Loucy (cell line): ENCODE measurements at regions not wholly inside any gene's neighbourhood (a gene's known extent, or its start where the extent isn't known, plus 50 kb on each side); places are given as distances from the start of the nearest gene placed in this dataset.

Experiments
- H2AFZ ChIP-seq: fragments of 200-600 bp; sonication (generic); 2 replicates; pipeline ENCODE4 v1.6.0; 2016; ENCODE audit warnings: antibody characterized with exemption, mild to moderate bottlenecking, low read length, moderate library complexity
- H3F3A ChIP-seq: fragments of 200-600 bp; 2 replicates; pipeline ENCODE4 v1.6.0; 2016; ENCODE audit warnings: antibody characterized with exemption, low read depth, mild to moderate bottlenecking
- H3K27me3 ChIP-seq: fragments of 200-600 bp; sonication (generic); 2 replicates; pipeline ENCODE4 v1.6.1; 2014; ENCODE audit warnings: low read length, mild to moderate bottlenecking; ENCODE audit not compliant: insufficient read depth, poor library complexity, severe bottlenecking
- H3K36me3 ChIP-seq: fragments of 200-600 bp; sonication (generic); 2 replicates; pipeline ENCODE4 v1.6.1; 2016; ENCODE audit warnings: low read length; ENCODE audit not compliant: insufficient read depth
- H3K4me1 ChIP-seq: fragments of 200-600 bp; sonication (generic); 2 replicates; pipeline ENCODE4 v1.5.1; 2014; ENCODE audit warnings: low read length, mild to moderate bottlenecking; ENCODE audit not compliant: insufficient read depth, poor library complexity, severe bottlenecking
- H3K4me2 ChIP-seq: fragments of 200-600 bp; sonication (generic); 2 replicates; pipeline ENCODE4 v1.6.0; 2014; ENCODE audit warnings: antibody characterized with exemption, low read length, low read depth, mild to moderate bottlenecking; ENCODE audit not compliant: poor library complexity, severe bottlenecking
- H3K4me3 ChIP-seq: fragments of 200-600 bp; sonication (generic); 2 replicates; pipeline ENCODE4 v1.5.1; 2014; ENCODE audit warnings: low read length, mild to moderate bottlenecking, mixed read lengths; ENCODE audit not compliant: poor library complexity, severe bottlenecking
- H3K79me2 ChIP-seq: fragments of 200-600 bp; sonication (generic); 2 replicates; pipeline ENCODE4 v1.6.1; 2014; ENCODE audit warnings: low read length; ENCODE audit not compliant: insufficient read depth
- H3K9ac ChIP-seq: fragments of 200-600 bp; sonication (generic); 2 replicates; pipeline ENCODE4 v1.6.0; 2014; ENCODE audit warnings: mild to moderate bottlenecking, low read depth, low read length, moderate library complexity; ENCODE audit not compliant: poor library complexity, severe bottlenecking
- H3K9me2 ChIP-seq: fragments of 200-600 bp; sonication (generic); replicated peaks from 2 replicates; pipeline ENCODE4 v1.6.1; 2016; ENCODE audit warnings: low read depth, low read length, mixed read lengths
- H3K9me3 ChIP-seq: fragments of 200-600 bp; sonication (generic); 2 replicates; pipeline ENCODE4 v1.6.1; 2014; ENCODE audit warnings: mild to moderate bottlenecking, antibody characterized with exemption, low read length, low read depth; ENCODE audit not compliant: insufficient read depth
- H4K20me1 ChIP-seq: fragments of 200-600 bp; sonication (generic); 2 replicates; pipeline ENCODE4 v1.6.0; 2014; ENCODE audit warnings: antibody characterized with exemption, low read length, mild to moderate bottlenecking; ENCODE audit not compliant: insufficient read depth, poor library complexity, severe bottlenecking
- CTCF ChIP-seq: fragments of 200-600 bp; sonication (generic); conservative IDR thresholded peaks from 2 replicates; pipeline ENCODE4 v1.5.1; 2014; ENCODE audit warnings: mild to moderate bottlenecking, antibody characterized with exemption, low read length
- EZH2phosphoT487 ChIP-seq: fragments of 200-600 bp; IDR thresholded peaks from 2 replicates; pipeline ENCODE4 v1.6.1; 2018; ENCODE audit warnings: antibody characterized with exemption, mild to moderate bottlenecking, moderate library complexity, borderline replicate concordance

DNA sequence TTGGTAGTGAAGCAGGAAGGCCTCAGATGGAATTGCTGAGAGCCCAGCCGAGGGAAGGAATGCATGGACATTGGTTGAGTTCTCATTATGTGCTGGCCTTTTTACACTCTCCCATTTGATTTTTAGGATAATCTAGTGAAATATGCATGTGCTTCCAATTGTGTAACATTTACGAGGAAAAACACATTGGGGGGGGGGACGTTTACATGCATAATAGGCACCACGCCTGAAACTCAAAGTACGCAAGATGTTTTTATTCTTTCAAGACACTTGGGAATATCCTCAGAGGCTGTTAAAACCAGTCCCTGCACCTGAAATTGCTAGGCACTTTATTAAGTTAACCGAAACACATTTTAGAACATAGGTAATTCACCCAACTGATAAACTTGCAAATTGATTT, 118.5 kb upstream of the CDH4 start:
- H3K27me3 ChIP-seq, result no peaks in the 10 kb centered on the region
- no peak for TF ChIP-seq EZH2phosphoT487
- no peak for TF ChIP-seq CTCF

DNA sequence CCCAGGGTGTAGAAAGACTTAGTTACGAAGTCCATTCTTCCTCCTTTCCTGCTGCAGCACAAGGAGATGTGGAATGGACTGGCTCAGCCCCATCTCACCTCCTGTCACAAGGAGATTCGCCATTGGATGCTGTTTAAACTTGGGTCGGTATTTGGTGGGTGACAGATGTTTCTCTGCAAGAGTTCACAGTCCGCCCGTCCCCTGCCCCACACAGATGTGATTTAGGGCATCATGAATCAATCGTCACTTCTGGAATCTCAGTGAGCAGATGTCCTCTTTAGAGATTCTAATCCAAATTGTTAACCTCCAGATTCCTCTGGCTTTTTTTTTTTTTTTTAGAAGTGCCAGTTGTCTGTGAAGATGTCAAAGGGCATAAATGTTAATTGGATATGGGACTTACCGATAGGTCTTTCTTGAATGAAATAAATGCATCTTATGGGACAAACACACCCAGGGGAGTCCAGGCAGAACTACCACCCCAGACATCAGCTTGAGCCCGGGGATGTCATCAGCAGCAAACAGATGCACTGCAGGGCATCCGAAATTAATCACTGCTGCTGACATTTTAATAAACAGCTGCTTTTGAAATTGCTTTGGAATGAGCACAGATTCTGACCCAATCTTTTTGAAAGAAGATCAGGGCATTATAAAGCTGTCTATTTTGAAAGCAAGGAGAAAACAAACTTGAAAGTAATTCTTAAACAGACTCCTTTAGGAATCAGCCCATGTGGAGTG, 117.6 kb upstream of the CDH4 start:
- no peak for TF ChIP-seq CTCF
- TF ChIP-seq EZH2phosphoT487, result no peak
- no peaks in the 10 kb centered on the region for H3K79me2 ChIP-seq
- H3K4me3 ChIP-seq, result no peak overlapping the region
- H3K27me3 ChIP-seq, result no peaks in the 10 kb centered on the region
- no peaks in the 10 kb centered on the region for H3K9me2 ChIP-seq
- peaks cover 1% of the 10 kb centered on the region for H3K4me1 ChIP-seq
- no peaks in the 10 kb centered on the region for H4K20me1 ChIP-seq
- no peak overlapping the region for H3K9ac ChIP-seq
- no peaks in the 10 kb centered on the region for H3K9me3 ChIP-seq
- no peak overlapping the region for H3K4me2 ChIP-seq
- no peaks in the 10 kb centered on the region for H3K36me3 ChIP-seq
- no peaks in the 10 kb centered on the region for H3F3A ChIP-seq
- H2AFZ ChIP-seq, result no peak overlapping the region

More for the DNA sequence above, 118.5 kb upstream of the CDH4 start:
- no peak overlapping the region for H2AFZ ChIP-seq
- no peaks in the 10 kb centered on the region for H3K9me2 ChIP-seq
- H3K79me2 ChIP-seq, result no peaks in the 10 kb centered on the region
- H3K4me3 ChIP-seq, result no peak overlapping the region
- no peaks in the 10 kb centered on the region for H3F3A ChIP-seq
- peaks cover 5% of the 10 kb centered on the region for H3K4me1 ChIP-seq
- H3K9ac ChIP-seq, result no peak overlapping the region
- H3K9me3 ChIP-seq, result no peaks in the 10 kb centered on the region
- H3K36me3 ChIP-seq, result no peaks in the 10 kb centered on the region
- no peak overlapping the region for H3K4me2 ChIP-seq
- H4K20me1 ChIP-seq, result no peaks in the 10 kb centered on the region

DNA sequence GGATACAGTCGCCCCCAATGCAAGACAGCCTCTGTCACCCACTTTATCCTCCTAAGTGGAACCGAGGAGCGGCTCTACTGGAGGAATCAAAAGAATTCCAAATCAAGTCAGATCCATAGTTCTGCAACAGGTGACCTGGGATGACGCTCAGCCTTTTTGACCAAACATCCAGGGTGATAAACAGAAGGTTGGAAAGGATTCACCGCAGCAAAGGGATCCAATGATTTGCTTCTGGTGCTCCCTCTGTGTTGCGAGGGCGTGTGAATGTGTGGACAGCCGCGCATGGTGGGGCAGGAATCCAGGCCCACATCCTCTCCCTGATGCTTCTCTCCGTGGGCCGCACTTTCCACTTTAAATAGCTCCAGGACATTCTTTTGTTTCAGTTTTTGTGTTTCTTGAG, 116.8 kb upstream of the CDH4 start:
- Histone ChIP-seq H3K27me3 (no peaks in the 10 kb centered on the region), H3K9ac (no peak overlapping the region), H3F3A (no peaks in the 10 kb centered on the region), H3K79me2 (no peaks in the 10 kb centered on the region), H3K4me3 (no peak overlapping the region), H3K36me3 (no peaks in the 10 kb centered on the region), H3K4me2 (no peak overlapping the region), H4K20me1 (no peaks in the 10 kb centered on the region), H3K9me3 (no peaks in the 10 kb centered on the region), H3K9me2 (no peaks in the 10 kb centered on the region), H3K4me1 (no peaks in the 10 kb centered on the region), H2AFZ (no peak overlapping the region)
- TF ChIP-seq EZH2phosphoT487 (no peak), CTCF (no peak)
